ENCODE measurements at regions not wholly inside any gene's neighbourhood (a gene's known extent, or its start where the extent isn't known, plus 50 kb on each side); places are given as distances from the start of the nearest gene placed in this dataset.
A peak's percentile ranks its signal among the peaks of the same experiment; 100 is the strongest.

- no peak overlapping the region for H3K4me3 ChIP-seq (ENCODE audit: control insufficient read depth, low read depth, low read length)
- no peak for TF ChIP-seq CTCF (IDR thresholded peaks at IDR 0.05; ENCODE audit: control insufficient read depth, insufficient read depth, low read depth, low read length, missing control alignments)
- DNase-seq (ENCODE audit: low read depth) = no peak
These were observed 278.2 kb downstream of the PTPRU start for GRCh38 chr1:29514361-29515169.

- TF ChIP-seq CTCF (IDR thresholded peaks at IDR 0.05; ENCODE audit: control insufficient read depth, insufficient read depth, low read depth, low read length, missing control alignments) = peak; percentile 82
- DNase-seq (ENCODE audit: low read depth) = peak; percentile 40
These were observed 277.0 kb downstream of the PTPRU start for GRCh38 chr1:29513357-29513756.

GRCh38 chr1:29511436-29511835 is 275.1 kb downstream of the PTPRU start:
- DNase-seq (ENCODE audit: low read depth) = no peak
- no peak for TF ChIP-seq CTCF (IDR thresholded peaks at IDR 0.05; ENCODE audit: control insufficient read depth, insufficient read depth, low read depth, low read length, missing control alignments)
- H3K4me3 ChIP-seq (ENCODE audit: control insufficient read depth, low read depth, low read length) = no peak overlapping the region

More at GRCh38 chr1:29513357-29513756, 277.0 kb downstream of the PTPRU start:
- H3K4me3 ChIP-seq (ENCODE audit: control insufficient read depth, low read depth, low read length) = no peak overlapping the region

- DNase-seq (ENCODE audit: low read depth) = no peak
- no peak overlapping the region for H3K4me3 ChIP-seq (ENCODE audit: control insufficient read depth, low read depth, low read length)
- no peak for TF ChIP-seq CTCF (IDR thresholded peaks at IDR 0.05; ENCODE audit: control insufficient read depth, insufficient read depth, low read depth, low read length, missing control alignments)
These were observed 272.3 kb downstream of the PTPRU start for GRCh38 chr1:29508458-29509107.

- no peak for TF ChIP-seq CTCF (IDR thresholded peaks at IDR 0.05; ENCODE audit: control insufficient read depth, insufficient read depth, low read depth, low read length, missing control alignments)
- no peak overlapping the region for H3K4me3 ChIP-seq (ENCODE audit: control insufficient read depth, low read depth, low read length)
- DNase-seq (ENCODE audit: low read depth) = no peak
These were observed 270.4 kb downstream of the PTPRU start for GRCh38 chr1:29506678-29507225.

- DNase-seq (ENCODE audit: low read depth) = no peak
- H3K4me3 ChIP-seq (ENCODE audit: control insufficient read depth, low read depth, low read length) = no peak overlapping the region
- no peak for TF ChIP-seq CTCF (IDR thresholded peaks at IDR 0.05; ENCODE audit: control insufficient read depth, insufficient read depth, low read depth, low read length, missing control alignments)
These were observed 269.4 kb downstream of the PTPRU start for GRCh38 chr1:29505532-29506220.

Data from AG09309 (cell line).